ENCODE measurements at regions not wholly inside any gene's neighbourhood (a gene's known extent, or its start where the extent isn't known, plus 50 kb on each side); places are given as distances from the start of the nearest gene placed in this dataset.

- intact Hi-C loops (cut with DNase I) = no loop called here
- H3K27ac ChIP-seq = no peak overlapping the region
- H3K4me3 ChIP-seq (replicated peaks in 1 of 3) = no peak overlapping the region
- no peaks in the 10 kb centered on the region for H3K36me3 ChIP-seq
- no peaks in the 10 kb centered on the region for H3K4me1 ChIP-seq
- no peaks in the 10 kb centered on the region for H3K9me3 ChIP-seq
- no peak for DNase-seq
- TF ChIP-seq, protein P1, sequence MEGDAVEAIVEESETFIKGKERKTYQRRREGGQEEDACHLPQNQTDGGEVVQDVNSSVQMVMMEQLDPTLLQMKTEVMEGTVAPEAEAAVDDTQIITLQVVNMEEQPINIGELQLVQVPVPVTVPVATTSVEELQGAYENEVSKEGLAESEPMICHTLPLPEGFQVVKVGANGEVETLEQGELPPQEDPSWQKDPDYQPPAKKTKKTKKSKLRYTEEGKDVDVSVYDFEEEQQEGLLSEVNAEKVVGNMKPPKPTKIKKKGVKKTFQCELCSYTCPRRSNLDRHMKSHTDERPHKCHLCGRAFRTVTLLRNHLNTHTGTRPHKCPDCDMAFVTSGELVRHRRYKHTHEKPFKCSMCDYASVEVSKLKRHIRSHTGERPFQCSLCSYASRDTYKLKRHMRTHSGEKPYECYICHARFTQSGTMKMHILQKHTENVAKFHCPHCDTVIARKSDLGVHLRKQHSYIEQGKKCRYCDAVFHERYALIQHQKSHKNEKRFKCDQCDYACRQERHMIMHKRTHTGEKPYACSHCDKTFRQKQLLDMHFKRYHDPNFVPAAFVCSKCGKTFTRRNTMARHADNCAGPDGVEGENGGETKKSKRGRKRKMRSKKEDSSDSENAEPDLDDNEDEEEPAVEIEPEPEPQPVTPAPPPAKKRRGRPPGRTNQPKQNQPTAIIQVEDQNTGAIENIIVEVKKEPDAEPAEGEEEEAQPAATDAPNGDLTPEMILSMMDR (IDR thresholded peaks at IDR 0.05) = no peak
- TF ChIP-seq POLR2A (IDR thresholded peaks at IDR 0.05) = no peak
- no peaks in the 10 kb centered on the region for H3K27me3 ChIP-seq
- 64 to 69% methylated on average over 12 of the region's 12 CpGs for WGBS, 2 donors
Measured at GRCh38 chr2:2472881-2473280, 141.8 kb upstream of the MYT1L start.

DNA sequence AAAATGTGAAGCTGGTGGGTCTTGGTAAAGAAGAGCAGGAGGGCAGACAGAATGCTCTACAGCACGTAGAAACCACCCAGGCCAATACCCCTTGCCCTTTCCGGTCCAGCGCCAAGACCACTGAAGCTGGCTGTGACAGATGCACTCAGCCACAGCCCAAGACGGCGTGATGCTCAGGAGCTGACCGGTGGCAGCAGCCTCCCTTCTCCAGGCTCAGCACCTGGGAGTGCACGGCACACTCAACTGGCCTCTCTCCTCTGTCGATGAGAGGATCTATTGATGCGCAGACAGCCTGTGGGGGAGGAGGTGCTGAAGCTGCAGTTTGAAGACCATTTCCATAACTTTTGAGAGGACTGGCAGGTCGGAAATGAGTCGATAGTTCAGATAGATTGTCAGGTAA is 141.0 kb upstream of the MYT1L start:
- no peaks in the 10 kb centered on the region for H3K9me3 ChIP-seq
- no peak overlapping the region for H3K27ac ChIP-seq
- no peaks in the 10 kb centered on the region for H3K27me3 ChIP-seq
- 68 to 81% methylated on average over 6 to 11 of the region's 11 CpGs for WGBS, 2 donors
- no peak overlapping the region for H3K4me3 ChIP-seq (replicated peaks in 1 of 3)
- TF ChIP-seq POLR2A (IDR thresholded peaks at IDR 0.05) = no peak
- TF ChIP-seq, protein P1 (IDR thresholded peaks at IDR 0.05) = no peak
- intact Hi-C loops (cut with DNase I) = no loop called here
- H3K4me1 ChIP-seq = no peaks in the 10 kb centered on the region
- no peak for DNase-seq
- no peaks in the 10 kb centered on the region for H3K36me3 ChIP-seq

DNA sequence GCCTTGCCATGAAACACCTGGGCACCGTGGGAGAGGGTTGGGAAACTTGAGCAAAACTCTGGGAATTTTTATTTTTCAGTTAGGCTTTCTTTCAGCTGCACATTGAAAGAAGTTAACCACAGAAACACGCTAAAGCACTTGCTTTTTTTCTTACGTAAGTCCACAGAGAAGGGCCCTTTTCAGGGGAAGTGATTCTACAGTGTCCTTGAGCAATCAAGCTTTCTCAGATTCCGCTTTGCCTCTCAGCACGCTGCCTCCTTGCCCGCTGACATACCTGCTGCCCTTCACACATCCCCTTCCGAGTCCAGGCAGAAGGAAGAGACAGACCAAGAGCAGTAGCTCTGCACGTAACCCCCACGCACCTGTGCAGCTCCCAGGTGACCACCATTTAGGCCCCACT is 135.5 kb upstream of the MYT1L start:
- Histone ChIP-seq H3K27me3 (no peaks in the 10 kb centered on the region), H3K36me3 (no peaks in the 10 kb centered on the region), H3K9me3 (no peaks in the 10 kb centered on the region), H3K27ac (no peak overlapping the region), H3K4me3 (replicated peaks in 1 of 3) (no peak overlapping the region), H3K4me1 (no peaks in the 10 kb centered on the region)
- no peak for DNase-seq
- whole genome bisulfite sequencing, 2 donors = 69 to 72% methylated on average over 9 of the region's 9 CpGs
- intact Hi-C loops (cut with DNase I) = no loop called here
- TF ChIP-seq, protein P1 (IDR thresholded peaks at IDR 0.05) = no peak
- no peak for TF ChIP-seq POLR2A (IDR thresholded peaks at IDR 0.05)

- no peak for DNase-seq
- WGBS, 2 donors = 92 to 94% methylated on average over 6 of the region's 6 CpGs
- intact Hi-C loops (cut with DNase I) = no loop called here
- TF ChIP-seq POLR2A (IDR thresholded peaks at IDR 0.05) = no peak
- TF ChIP-seq, protein P1 (IDR thresholded peaks at IDR 0.05) = no peak
- no peaks in the 10 kb centered on the region for H3K9me3 ChIP-seq
- no peak overlapping the region for H3K4me3 ChIP-seq (replicated peaks in 1 of 3)
- H3K27ac ChIP-seq = no peak overlapping the region
- no peaks in the 10 kb centered on the region for H3K4me1 ChIP-seq
- H3K27me3 ChIP-seq = no peaks in the 10 kb centered on the region
- H3K36me3 ChIP-seq = no peaks in the 10 kb centered on the region
Measured at GRCh38 chr2:2464643-2465042, 133.6 kb upstream of the MYT1L start.

DNA sequence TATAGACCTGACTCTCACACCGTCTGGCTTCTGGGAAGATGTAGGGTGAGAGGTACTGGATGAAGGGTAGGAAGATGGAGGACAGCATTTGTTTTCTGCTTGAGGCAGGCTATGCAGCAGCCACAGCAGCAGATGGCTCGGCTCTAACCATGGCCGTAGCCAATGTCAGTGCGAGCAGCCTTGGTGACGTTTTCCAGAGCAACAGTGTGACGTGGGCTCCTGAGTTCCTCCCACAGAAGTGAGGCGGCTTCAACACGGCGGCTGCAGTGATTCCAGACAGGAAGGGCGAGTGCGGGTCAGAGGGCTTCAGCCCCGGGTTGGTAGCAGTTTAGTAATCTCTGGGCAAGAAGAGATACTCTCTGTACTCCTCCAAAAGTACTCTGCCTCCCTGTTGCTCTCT is 133.0 kb upstream of the MYT1L start:
- WGBS, 2 donors = 67 to 74% methylated on average over 11 to 12 of the region's 12 CpGs
- H3K36me3 ChIP-seq = no peaks in the 10 kb centered on the region
- no peaks in the 10 kb centered on the region for H3K9me3 ChIP-seq
- no peaks in the 10 kb centered on the region for H3K27me3 ChIP-seq
- no peak overlapping the region for H3K27ac ChIP-seq
- H3K4me3 ChIP-seq (replicated peaks in 1 of 3) = no peak overlapping the region
- DNase-seq = no peak
- TF ChIP-seq, protein P1 (IDR thresholded peaks at IDR 0.05) = no peak
- TF ChIP-seq POLR2A (IDR thresholded peaks at IDR 0.05) = no peak
- H3K4me1 ChIP-seq = no peaks in the 10 kb centered on the region
- intact Hi-C loops (cut with DNase I) = no loop called here

Data from thyroid gland (tissue), 4 donors.